Prostate gland (tissue), 2 donors: ENCODE measurements at regions not wholly inside any gene's neighbourhood (a gene's known extent, or its start where the extent isn't known, plus 50 kb on each side); places are given as distances from the start of the nearest gene placed in this dataset.

Experiments used
- DNase-seq: peaks from one replicate; pipeline ENCODE4 v3.0.0-alpha.2; 2019; ENCODE audit warnings: low spot score
- H3K27ac ChIP-seq, 2 donors: fragments of 200-600 bp; sonication (generic); 2 replicates each; pipeline ENCODE4 v1.5.1; 2017 to 2019
- H3K27me3 ChIP-seq: fragments of 200-600 bp; sonication (generic); replicated peaks from 2 replicates; pipeline ENCODE4 v1.5.1; 2019; ENCODE audit not compliant: insufficient read depth
- H3K36me3 ChIP-seq, 2 donors: fragments of 200-600 bp; sonication (generic); 1 replicate in 1 of 2; 2 replicates in 1 of 2; pipeline versions ENCODE4 v1.5.1 to v1.8.1; 2017 to 2019
- H3K4me1 ChIP-seq: fragments of 200-600 bp; sonication (generic); replicated peaks from 2 replicates; pipeline ENCODE4 v1.5.1; 2019
- H3K4me3 ChIP-seq, 2 donors: fragments of 200-600 bp; sonication (generic); 2 replicates each; pipeline ENCODE4 v1.5.1; 2017 to 2019
- H3K9me3 ChIP-seq: fragments of 200-600 bp; sonication (generic); 2 replicates; pipeline ENCODE4 v1.5.1; 2017
- CTCF ChIP-seq, 4 experiments: fragments of 200-600 bp in 2 of 4; fragments of 450-650 bp in 2 of 4; sonication (generic) in 2 of 4; IDR thresholded peaks; 1 replicate in 3 of 4; 2 replicates in 1 of 4; pipeline ENCODE4 v1.5.1; 2016 to 2019; ENCODE audit warnings: antibody characterized with exemption in 4 of 4, mild to moderate bottlenecking in 2 of 4, moderate library complexity in 2 of 4
- POLR2A ChIP-seq: fragments of 450-650 bp; IDR thresholded peaks from one replicate; pipeline ENCODE4 v1.6.1; 2016; ENCODE audit warnings: antibody characterized with exemption, mild to moderate bottlenecking
- POLR2AphosphoS5 ChIP-seq: sonication (generic); formaldehyde crosslinking; IDR thresholded peaks from one replicate; pipeline ENCODE4 v1.6.1; 2017; ENCODE audit warnings: antibody characterized with exemption
- WGBS: methylation state at CpG from one replicate; pipeline ENCODE4 v1.1.5; 2018; 5-methylcytosine and 5-hydroxymethylcytosine counted together
- intact Hi-C: fragments of 100-400 bp; cut with DNase I; formaldehyde crosslinking; loops from one replicate; pipeline ENCODE4 v1.14.2; 2022

- TF ChIP-seq POLR2AphosphoS5 (no peak), CTCF (IDR thresholded peaks at IDR 0.05) (no peak), POLR2A (no peak)
- H3K36me3 ChIP-seq, result no peaks in the 10 kb centered on the region
- no peak overlapping the region for H3K27ac ChIP-seq
- DNase-seq, result no peak
- H3K4me3 ChIP-seq, result no peak overlapping the region
- WGBS, result 87% methylated on average over 6 of the region's 6 CpGs
- H3K9me3 ChIP-seq, result no peaks in the 10 kb centered on the region
- intact Hi-C loops, result no loop called here
- H3K4me1 ChIP-seq, result no peaks in the 10 kb centered on the region
- H3K27me3 ChIP-seq, result no peaks in the 10 kb centered on the region
Measured at GRCh38 chr13:111020546-111020945, 94.6 kb upstream of the ARHGEF7 start.

- TF ChIP-seq CTCF (IDR thresholded peaks at IDR 0.05), result no peak
- no peak for TF ChIP-seq POLR2A
- TF ChIP-seq POLR2AphosphoS5, result no peak
- no peak for DNase-seq
- no peaks in the 10 kb centered on the region for H3K4me1 ChIP-seq
- H3K27ac ChIP-seq, result no peak overlapping the region
- H3K36me3 ChIP-seq, result no peaks in the 10 kb centered on the region
- no peaks in the 10 kb centered on the region for H3K27me3 ChIP-seq
- intact Hi-C loops, result no loop called here
- no peak overlapping the region for H3K4me3 ChIP-seq
- WGBS, result 100% methylated on average over 19 of the region's 24 CpGs
- no peaks in the 10 kb centered on the region for H3K9me3 ChIP-seq
Measured at GRCh38 chr13:111020021-111020420, 95.1 kb upstream of the ARHGEF7 start.

GRCh38 chr13:111017755-111018459 is 97.2 kb upstream of the ARHGEF7 start:
- WGBS, result 85% methylated on average over 26 of the region's 26 CpGs
- no peaks in the 10 kb centered on the region for H3K36me3 ChIP-seq
- no peak overlapping the region for H3K27ac ChIP-seq
- H3K4me3 ChIP-seq, result no peak overlapping the region
- H3K27me3 ChIP-seq, result no peaks in the 10 kb centered on the region
- intact Hi-C loops, result no loop called here
- TF ChIP-seq POLR2AphosphoS5 (no peak), CTCF (IDR thresholded peaks at IDR 0.05) (no peak), POLR2A (no peak)
- DNase-seq, result no peak
- H3K9me3 ChIP-seq, result no peaks in the 10 kb centered on the region
- no peaks in the 10 kb centered on the region for H3K4me1 ChIP-seq

GRCh38 chr13:111013196-111013595 is 98.3 kb upstream of the ANKRD10 start:
- no peak overlapping the region for H3K4me3 ChIP-seq
- no peak for DNase-seq
- intact Hi-C loops, result no loop called here
- H3K9me3 ChIP-seq, result no peaks in the 10 kb centered on the region
- 71% methylated on average over 3 of the region's 3 CpGs for WGBS
- no peak overlapping the region for H3K27ac ChIP-seq
- H3K27me3 ChIP-seq, result no peaks in the 10 kb centered on the region
- H3K36me3 ChIP-seq, result no peaks in the 10 kb centered on the region
- H3K4me1 ChIP-seq, result no peaks in the 10 kb centered on the region
- TF ChIP-seq POLR2A (no peak), CTCF (IDR thresholded peaks at IDR 0.05) (no peak), POLR2AphosphoS5 (no peak)

GRCh38 chr13:111011899-111012298 is 97.0 kb upstream of the ANKRD10 start:
- Histone ChIP-seq H3K4me3 (no peak overlapping the region), H3K9me3 (no peaks in the 10 kb centered on the region), H3K36me3 (no peaks in the 10 kb centered on the region), H3K4me1 (peaks cover under 1% of the 10 kb centered on the region), H3K27me3 (no peaks in the 10 kb centered on the region), H3K27ac (no peak overlapping the region)
- WGBS, result 88% methylated on average over 3 of the region's 3 CpGs
- intact Hi-C loops, result no loop called here
- DNase-seq, result no peak
- TF ChIP-seq CTCF (IDR thresholded peaks at IDR 0.05), result no peak
- TF ChIP-seq POLR2AphosphoS5, result no peak
- TF ChIP-seq POLR2A, result no peak
